Anterior cingulate cortex (tissue), 58 donors: ENCODE measurements at regions not wholly inside any gene's neighbourhood (a gene's known extent, or its start where the extent isn't known, plus 50 kb on each side); places are given as distances from the start of the nearest gene placed in this dataset.

Experiments used
- DNase-seq, 58 donors: peaks; one replicate each; lab custom pipeline; 2025; lab: John Stamatoyannopoulos, UW

GRCh38 chr7:153331427-153331826 lies 571.9 kb downstream of the ACTR3B start:
- no peak for DNase-seq

- no peak for DNase-seq
These were observed 594.5 kb downstream of the ACTR3B start for GRCh38 chr7:153354071-153354470.

- no peak for DNase-seq
These were observed 610.5 kb downstream of the ACTR3B start for GRCh38 chr7:153370092-153370491.

GRCh38 chr7:153380636-153381035 lies 621.1 kb downstream of the ACTR3B start:
- DNase-seq: no peak

- DNase-seq: peak in 33 of 58 donors; percentile 1 to 45 (median 7)
These were observed 621.9 kb downstream of the ACTR3B start for GRCh38 chr7:153381275-153382040.

- no peak for DNase-seq
These were observed 623.1 kb downstream of the ACTR3B start for GRCh38 chr7:153382641-153383101.

GRCh38 chr7:153383781-153384180 lies 624.2 kb downstream of the ACTR3B start:
- no peak for DNase-seq

- DNase-seq: no peak
These were observed 626.0 kb downstream of the ACTR3B start for GRCh38 chr7:153385502-153385901.

GRCh38 chr7:153386556-153386955 lies 627.0 kb downstream of the ACTR3B start:
- no peak for DNase-seq

GRCh38 chr7:153388611-153389010 lies 629.1 kb downstream of the ACTR3B start:
- DNase-seq: no peak

GRCh38 chr7:153389261-153389660 lies 629.7 kb downstream of the ACTR3B start:
- no peak for DNase-seq

- no peak for DNase-seq
These were observed 631.4 kb downstream of the ACTR3B start for GRCh38 chr7:153390955-153391354.

GRCh38 chr7:153392726-153393125 lies 633.2 kb downstream of the ACTR3B start:
- no peak for DNase-seq

GRCh38 chr7:153393666-153394065 lies 634.1 kb downstream of the ACTR3B start:
- DNase-seq: no peak

GRCh38 chr7:153396475-153396874 lies 636.9 kb downstream of the ACTR3B start:
- DNase-seq: no peak

- DNase-seq: no peak
These were observed 637.9 kb downstream of the ACTR3B start for GRCh38 chr7:153397459-153397858.

- DNase-seq: no peak
These were observed 638.4 kb downstream of the ACTR3B start for GRCh38 chr7:153397906-153398305.

GRCh38 chr7:153398370-153398769 lies 638.8 kb downstream of the ACTR3B start:
- no peak for DNase-seq

GRCh38 chr7:153398789-153399553 lies 639.4 kb downstream of the ACTR3B start:
- no peak for DNase-seq

GRCh38 chr7:153399554-153399940 lies 640.0 kb downstream of the ACTR3B start:
- no peak for DNase-seq

GRCh38 chr7:153400735-153401593 lies 641.4 kb downstream of the ACTR3B start:
- DNase-seq: no peak
